Left lung (tissue), 4 donors: ENCODE measurements at regions not wholly inside any gene's neighbourhood (a gene's known extent, or its start where the extent isn't known, plus 50 kb on each side); places are given as distances from the start of the nearest gene placed in this dataset.

ENCODE experiments used
- ATAC-seq: fragments of 200-7000 bp; cut with Tn5 transposase; one replicate; pipeline ENCODE4 v1.9.1; 2020; ENCODE audit warnings: moderate library complexity
- DNase-seq, 4 donors: peaks; one replicate each; pipeline ENCODE4 v3.0.0-alpha.2; 2013 to 2020
- H3K27ac ChIP-seq, 2 donors: fragments of 200-600 bp; sonication (generic) in 1 of 2; one replicate each; pipeline versions ENCODE4 v1.5.0 to v1.8.0; 2020 to 2021
- H3K27me3 ChIP-seq, 2 donors: fragments of 200-600 bp; sonication (generic) in 1 of 2; one replicate each; pipeline versions ENCODE4 v1.5.0 to v1.8.0; 2020 to 2021
- H3K36me3 ChIP-seq, 2 donors: fragments of 200-600 bp; sonication (generic) in 1 of 2; one replicate each; pipeline versions ENCODE4 v1.5.0 to v1.8.0; 2020 to 2021
- H3K4me1 ChIP-seq, 2 donors: fragments of 200-600 bp; one replicate each; pipeline ENCODE4 v1.8.0; 2021
- H3K4me3 ChIP-seq, 2 donors: fragments of 200-600 bp; sonication (generic) in 1 of 2; one replicate each; pipeline versions ENCODE4 v1.5.0 to v1.8.0; 2020 to 2021; ENCODE audit warnings: mild to moderate bottlenecking in 1 of 2
- H3K9me3 ChIP-seq, 2 donors: fragments of 200-600 bp; sonication (generic) in 1 of 2; one replicate each; pipeline versions ENCODE4 v1.5.0 to v1.8.0; 2020 to 2021
- CTCF ChIP-seq, 2 donors: fragments of 200-600 bp; sonication (generic) in 1 of 2; IDR thresholded peaks; one replicate each; pipeline versions ENCODE4 v1.5.0 to v1.8.0; 2021; ENCODE audit warnings: antibody characterized with exemption in 2 of 2
- intact Hi-C, 2 donors: fragments of 100-400 bp; cut with DNase I; formaldehyde crosslinking; loops; one replicate each; pipeline versions ENCODE4 v1.11.2 to v1.14.2; 2022
- donor health status: DM: no; HTN: yes; CAD: no.
- donor health status: DM: no; HTN: no; CAD: no.

GRCh38 chr17:54466875-54467274 lies 433.8 kb upstream of the TOM1L1 start:
- H3K27me3 ChIP-seq = no peaks in the 10 kb centered on the region
- H3K9me3 ChIP-seq = peaks cover 0 to 5% of the 10 kb centered on the region in 2 donors
- no peak overlapping the region for H3K4me3 ChIP-seq
- H3K36me3 ChIP-seq = no peaks in the 10 kb centered on the region
- no peaks in the 10 kb centered on the region for H3K4me1 ChIP-seq
- intact Hi-C loops = no loop called here
- no peak for TF ChIP-seq CTCF (IDR thresholded peaks at IDR 0.05)
- DNase-seq (no peak), ATAC-seq (no peak)
- no peak overlapping the region for H3K27ac ChIP-seq

- no peak overlapping the region for H3K27ac ChIP-seq
- H3K4me3 ChIP-seq = no peak overlapping the region
- H3K9me3 ChIP-seq = no peaks in the 10 kb centered on the region
- intact Hi-C loops = no loop called here
- no peak for TF ChIP-seq CTCF (IDR thresholded peaks at IDR 0.05)
- H3K36me3 ChIP-seq = no peaks in the 10 kb centered on the region
- H3K4me1 ChIP-seq = no peaks in the 10 kb centered on the region
- DNase-seq = no peak
- no peaks in the 10 kb centered on the region for H3K27me3 ChIP-seq
- ATAC-seq = no peak
Measured at GRCh38 chr17:54482843-54483242, 417.8 kb upstream of the TOM1L1 start.

GRCh38 chr17:54493691-54494090 lies 407.0 kb upstream of the TOM1L1 start:
- Histone ChIP-seq H3K36me3 (no peaks in the 10 kb centered on the region), H3K4me3 (no peak overlapping the region), H3K4me1 (no peaks in the 10 kb centered on the region), H3K9me3 (no peaks in the 10 kb centered on the region), H3K27me3 (no peaks in the 10 kb centered on the region), H3K27ac (no peak overlapping the region)
- ATAC-seq = no peak
- intact Hi-C loops = no loop called here
- no peak for DNase-seq
- TF ChIP-seq CTCF (IDR thresholded peaks at IDR 0.05) = no peak

- DNase-seq (no peak), ATAC-seq (no peak)
- H3K36me3 ChIP-seq = no peaks in the 10 kb centered on the region
- no peak overlapping the region for H3K27ac ChIP-seq
- H3K9me3 ChIP-seq = no peaks in the 10 kb centered on the region
- no peak for TF ChIP-seq CTCF (IDR thresholded peaks at IDR 0.05)
- no peaks in the 10 kb centered on the region for H3K4me1 ChIP-seq
- no peaks in the 10 kb centered on the region for H3K27me3 ChIP-seq
- no peak overlapping the region for H3K4me3 ChIP-seq
- intact Hi-C loops = no loop called here
Measured at GRCh38 chr17:54494721-54495715, 405.6 kb upstream of the TOM1L1 start.

GRCh38 chr17:54505404-54505803 lies 395.2 kb upstream of the TOM1L1 start:
- no peak for ATAC-seq
- Histone ChIP-seq H3K4me3 (no peak overlapping the region), H3K4me1 (no peaks in the 10 kb centered on the region), H3K27me3 (no peaks in the 10 kb centered on the region), H3K36me3 (no peaks in the 10 kb centered on the region), H3K9me3 (no peaks in the 10 kb centered on the region), H3K27ac (no peak overlapping the region)
- DNase-seq = no peak
- no peak for TF ChIP-seq CTCF (IDR thresholded peaks at IDR 0.05)
- intact Hi-C loops = no loop called here
